WERI-Rb-1 (cell line): ENCODE measurements at regions not wholly inside any gene's neighbourhood (a gene's known extent, or its start where the extent isn't known, plus 50 kb on each side); places are given as distances from the start of the nearest gene placed in this dataset.

Experiments
- DNase-seq: peaks from one replicate; pipeline ENCODE4 v3.0.0-alpha.2; 2020
- H3K27ac ChIP-seq: fragments of 250-450 bp; sonication (Bioruptor Pico); 2 replicates; pipeline ENCODE4 v1.5.1; 2020; ENCODE audit warnings: mild to moderate bottlenecking, moderate library complexity
- H3K27me3 ChIP-seq: fragments of 250-450 bp; sonication (Bioruptor Pico); 2 replicates; pipeline ENCODE4 v1.5.1; 2021; ENCODE audit warnings: mild to moderate bottlenecking, low read depth, moderate library complexity; ENCODE audit not compliant: insufficient read depth, severe bottlenecking
- H3K36me3 ChIP-seq: fragments of 250-450 bp; sonication (Bioruptor Pico); 2 replicates; pipeline ENCODE4 v1.5.1; 2020; ENCODE audit warnings: mild to moderate bottlenecking, moderate library complexity
- H3K4me3 ChIP-seq: 2 replicates; pipeline ENCODE4 v1.5.1; 2011; ENCODE audit warnings: low read depth, mild to moderate bottlenecking, control low read depth, low read length
- H3K9me3 ChIP-seq: fragments of 250-450 bp; sonication (Bioruptor Pico); 2 replicates; pipeline ENCODE4 v1.5.1; 2021; ENCODE audit warnings: mild to moderate bottlenecking, moderate library complexity; ENCODE audit not compliant: severe bottlenecking
- TF ChIP-seq, protein P1 (sequence below): IDR thresholded peaks from 2 replicates; pipeline ENCODE4 v1.5.1; 2011; ENCODE audit warnings: low read depth, mild to moderate bottlenecking, control low read depth, inconsistent platforms, low read length

DNA sequence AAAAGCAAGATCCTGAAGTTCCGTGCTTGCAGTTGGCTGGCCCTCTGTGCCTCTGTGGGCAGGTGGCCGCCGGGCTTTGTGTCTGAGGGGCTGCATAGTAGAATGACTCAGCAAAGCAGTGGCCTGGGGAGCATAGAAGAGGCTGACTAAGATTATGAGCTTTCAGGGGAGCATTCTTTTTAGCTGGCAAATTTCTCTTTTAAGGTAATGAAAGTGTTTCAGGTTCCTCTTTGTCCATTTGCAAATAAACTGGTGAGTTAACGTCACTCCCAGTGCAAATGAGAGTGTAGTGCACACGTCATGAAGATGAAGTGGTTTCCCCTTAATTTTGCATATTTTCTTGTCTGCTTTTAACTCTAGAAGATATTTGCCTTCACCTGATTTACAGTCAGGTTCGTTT lies 98.6 kb downstream of the BCL2L11 start:
- H3K4me3 ChIP-seq: no peak overlapping the region
- H3K9me3 ChIP-seq: no peaks in the 10 kb centered on the region
- no peak overlapping the region for H3K27ac ChIP-seq
- TF ChIP-seq, protein P1, sequence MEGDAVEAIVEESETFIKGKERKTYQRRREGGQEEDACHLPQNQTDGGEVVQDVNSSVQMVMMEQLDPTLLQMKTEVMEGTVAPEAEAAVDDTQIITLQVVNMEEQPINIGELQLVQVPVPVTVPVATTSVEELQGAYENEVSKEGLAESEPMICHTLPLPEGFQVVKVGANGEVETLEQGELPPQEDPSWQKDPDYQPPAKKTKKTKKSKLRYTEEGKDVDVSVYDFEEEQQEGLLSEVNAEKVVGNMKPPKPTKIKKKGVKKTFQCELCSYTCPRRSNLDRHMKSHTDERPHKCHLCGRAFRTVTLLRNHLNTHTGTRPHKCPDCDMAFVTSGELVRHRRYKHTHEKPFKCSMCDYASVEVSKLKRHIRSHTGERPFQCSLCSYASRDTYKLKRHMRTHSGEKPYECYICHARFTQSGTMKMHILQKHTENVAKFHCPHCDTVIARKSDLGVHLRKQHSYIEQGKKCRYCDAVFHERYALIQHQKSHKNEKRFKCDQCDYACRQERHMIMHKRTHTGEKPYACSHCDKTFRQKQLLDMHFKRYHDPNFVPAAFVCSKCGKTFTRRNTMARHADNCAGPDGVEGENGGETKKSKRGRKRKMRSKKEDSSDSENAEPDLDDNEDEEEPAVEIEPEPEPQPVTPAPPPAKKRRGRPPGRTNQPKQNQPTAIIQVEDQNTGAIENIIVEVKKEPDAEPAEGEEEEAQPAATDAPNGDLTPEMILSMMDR: no peak
- peaks cover 58% of the 10 kb centered on the region for H3K27me3 ChIP-seq
- DNase-seq: no peak
- no peaks in the 10 kb centered on the region for H3K36me3 ChIP-seq

DNA sequence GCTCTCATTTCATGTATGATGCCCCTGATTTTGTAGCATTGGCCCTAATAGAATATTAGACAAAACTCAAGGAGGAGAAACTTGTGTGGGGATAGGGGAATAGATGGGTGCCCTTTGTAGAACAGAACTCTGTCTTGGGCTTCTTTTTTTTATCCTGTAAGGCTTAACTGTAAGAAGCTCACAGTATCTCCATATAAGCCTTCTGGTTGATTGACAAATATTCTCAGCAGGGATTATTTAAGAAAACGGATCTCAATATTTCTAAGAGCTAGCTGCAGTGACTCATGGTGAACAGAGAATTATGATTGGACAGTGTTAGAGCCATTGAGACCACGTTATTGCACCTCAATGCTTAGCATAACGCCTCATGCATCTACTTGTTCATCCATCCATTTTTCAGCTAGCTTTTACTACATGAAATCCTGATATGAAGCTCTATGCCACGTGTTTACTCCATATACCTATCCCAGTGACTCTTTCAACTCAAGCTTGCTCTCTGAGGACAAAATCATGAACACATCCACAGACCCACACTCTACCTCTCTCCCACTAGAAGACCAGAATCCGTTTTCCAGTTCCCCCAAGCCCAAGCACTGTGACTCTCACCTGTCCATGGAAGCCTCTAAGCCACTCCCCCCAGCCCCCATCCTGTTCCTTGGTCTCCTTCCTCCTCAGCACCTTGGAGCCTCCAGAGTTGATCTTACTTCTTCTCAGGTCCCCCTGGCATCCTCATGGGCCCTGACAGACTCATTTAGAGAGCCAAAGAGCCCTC lies 99.2 kb downstream of the BCL2L11 start:
- no peaks in the 10 kb centered on the region for H3K9me3 ChIP-seq
- peaks cover 58% of the 10 kb centered on the region for H3K27me3 ChIP-seq
- H3K36me3 ChIP-seq: no peaks in the 10 kb centered on the region
- H3K4me3 ChIP-seq: no peak overlapping the region
- no peak for DNase-seq
- TF ChIP-seq, protein P1: no peak
- H3K27ac ChIP-seq: no peak overlapping the region

DNA sequence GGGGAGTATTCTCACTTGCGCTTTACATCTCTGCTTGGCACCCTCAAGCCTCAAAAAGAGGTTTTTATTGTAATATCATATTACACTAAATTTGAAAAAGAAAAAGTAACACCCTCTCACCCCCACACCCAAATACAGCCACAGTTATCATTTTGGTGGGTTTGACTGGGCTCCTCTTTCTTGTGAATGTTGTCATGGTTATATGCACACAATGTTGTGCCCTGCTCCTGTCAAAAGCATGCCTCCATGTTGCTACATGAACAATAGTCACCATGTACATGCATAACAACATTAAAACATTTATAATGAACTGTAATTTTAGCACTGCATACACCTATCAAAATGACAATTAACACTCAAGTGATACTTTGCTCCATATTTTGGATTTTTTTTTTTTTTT lies 100.2 kb downstream of the BCL2L11 start:
- H3K9me3 ChIP-seq: no peaks in the 10 kb centered on the region
- TF ChIP-seq, protein P1: no peak
- H3K36me3 ChIP-seq: no peaks in the 10 kb centered on the region
- H3K27me3 ChIP-seq: peaks cover 66% of the 10 kb centered on the region
- H3K27ac ChIP-seq: no peak overlapping the region
- DNase-seq: no peak
- no peak overlapping the region for H3K4me3 ChIP-seq

DNA sequence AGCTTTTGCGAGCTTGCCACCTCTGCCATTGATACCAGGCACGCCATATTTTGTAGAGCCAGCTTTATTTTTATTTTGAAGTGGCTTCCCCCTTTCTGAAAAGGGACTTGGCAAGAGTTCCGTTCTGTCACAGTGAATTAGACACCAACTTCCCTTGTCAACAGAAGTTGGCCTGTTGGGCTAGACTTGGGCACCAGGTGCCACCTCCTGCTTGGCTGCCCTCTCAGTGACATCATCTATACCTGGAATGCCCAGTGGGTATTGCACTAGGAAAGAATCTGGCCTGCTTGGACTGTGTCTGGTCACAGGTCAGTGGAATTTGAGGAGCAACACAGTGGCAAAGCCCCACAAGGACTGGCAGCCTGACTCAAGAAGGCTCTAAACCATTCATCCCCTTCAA lies 101.0 kb downstream of the BCL2L11 start:
- no peak for DNase-seq
- TF ChIP-seq, protein P1: no peak
- Histone ChIP-seq H3K36me3 (no peaks in the 10 kb centered on the region), H3K27me3 (peaks cover 73% of the 10 kb centered on the region), H3K9me3 (no peaks in the 10 kb centered on the region), H3K4me3 (no peak overlapping the region), H3K27ac (no peak overlapping the region)

DNA sequence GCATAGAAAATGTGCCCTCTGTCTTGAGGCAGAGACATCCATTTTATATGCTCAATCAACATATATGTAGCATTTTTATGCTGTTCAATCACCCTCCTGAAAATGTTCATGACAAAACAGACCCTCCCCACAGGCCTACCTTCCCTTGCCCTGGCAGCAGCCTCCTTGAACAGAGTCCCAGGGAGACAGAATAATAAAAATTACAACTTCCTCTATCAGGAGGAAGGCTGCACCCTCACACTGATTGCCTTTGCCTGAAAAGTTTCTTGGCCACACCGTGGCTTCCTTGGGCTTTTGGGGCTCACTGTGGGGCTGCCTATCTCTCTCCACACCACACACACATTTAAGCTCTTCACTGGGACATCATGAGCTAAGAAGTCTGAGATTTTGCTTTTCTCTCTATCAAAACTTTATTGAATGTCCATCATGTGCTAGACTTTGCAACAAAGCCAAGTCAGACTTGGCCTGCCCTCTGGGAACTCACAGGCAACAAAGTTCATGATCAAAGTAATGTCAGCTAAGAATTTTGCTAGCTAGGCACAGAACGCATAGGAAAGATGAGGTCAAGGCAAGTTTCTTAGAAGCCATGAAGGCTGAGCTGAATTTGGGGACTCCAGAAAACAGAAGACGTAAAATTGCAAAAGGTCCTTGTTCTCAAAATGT lies 101.6 kb downstream of the BCL2L11 start:
- Histone ChIP-seq H3K4me3 (no peak overlapping the region), H3K9me3 (no peaks in the 10 kb centered on the region), H3K27ac (no peak overlapping the region), H3K27me3 (peaks cover 75% of the 10 kb centered on the region), H3K36me3 (no peaks in the 10 kb centered on the region)
- TF ChIP-seq, protein P1: no peak
- DNase-seq: no peak
